H54 (cell line): ENCODE measurements at regions not wholly inside any gene's neighbourhood (a gene's known extent, or its start where the extent isn't known, plus 50 kb on each side); places are given as distances from the start of the nearest gene placed in this dataset.

Experiments used
- DNase-seq: peaks from one replicate; pipeline ENCODE4 v3.0.0; 2011; ENCODE audit warnings: low spot score, mixed read lengths; ENCODE audit not compliant: insufficient read length
- FAIRE-seq: peaks from 3 replicates; lab custom pipeline; 2011; peaks lifted over from hg19 to GRCh38; lab: Jason Lieb, UNC
- POLR2A ChIP-seq: IDR thresholded peaks from 2 replicates; pipeline ENCODE4 v1.6.1; 2011; ENCODE audit warnings: low read depth, mild to moderate bottlenecking, low read length

GRCh38 chr4:14863418-14864364, 138.6 kb upstream of the CPEB2 start:
- FAIRE-seq = no peak
- DNase-seq = no peak
- TF ChIP-seq POLR2A = no peak

- no peak for FAIRE-seq
Observed at GRCh38 chr4:14864365-14865030, 137.8 kb upstream of the CPEB2 start.

GRCh38 chr4:14865031-14865366, 137.3 kb upstream of the CPEB2 start:
- FAIRE-seq (no peak), DNase-seq (no peak)
- TF ChIP-seq POLR2A = no peak

More at GRCh38 chr4:14864365-14865030, 137.8 kb upstream of the CPEB2 start:
- no peak for TF ChIP-seq POLR2A
- no peak for DNase-seq

GRCh38 chr4:14865804-14866203, 136.5 kb upstream of the CPEB2 start:
- DNase-seq (no peak), FAIRE-seq (no peak)
- no peak for TF ChIP-seq POLR2A

- no peak for TF ChIP-seq POLR2A
- no peak for DNase-seq
- FAIRE-seq = no peak
Observed at GRCh38 chr4:14867847-14868246, 134.4 kb upstream of the CPEB2 start.

- DNase-seq (no peak), FAIRE-seq (no peak)
- TF ChIP-seq POLR2A = no peak
Observed at GRCh38 chr4:14868426-14869395, 133.6 kb upstream of the CPEB2 start.

GRCh38 chr4:14871676-14872430, 130.4 kb upstream of the CPEB2 start:
- no peak for DNase-seq
- FAIRE-seq = no peak
- TF ChIP-seq POLR2A = no peak

GRCh38 chr4:14874990-14875389, 127.3 kb upstream of the CPEB2 start:
- FAIRE-seq (no peak), DNase-seq (no peak)
- no peak for TF ChIP-seq POLR2A

GRCh38 chr4:14877246-14878225, 124.7 kb upstream of the CPEB2 start:
- FAIRE-seq = no peak
- DNase-seq = no peak

GRCh38 chr4:14878681-14879080, 123.6 kb upstream of the CPEB2 start:
- TF ChIP-seq POLR2A = no peak
- no peak for DNase-seq
- FAIRE-seq = no peak

More at GRCh38 chr4:14877246-14878225, 124.7 kb upstream of the CPEB2 start:
- TF ChIP-seq POLR2A = no peak

GRCh38 chr4:14879683-14880082, 122.6 kb upstream of the CPEB2 start:
- no peak for TF ChIP-seq POLR2A
- no peak for FAIRE-seq
- no peak for DNase-seq

- no peak for TF ChIP-seq POLR2A
- no peak for DNase-seq
- FAIRE-seq = no peak
Observed at GRCh38 chr4:14880805-14881204, 121.5 kb upstream of the CPEB2 start.
